ENCODE measurements at regions not wholly inside any gene's neighbourhood (a gene's known extent, or its start where the extent isn't known, plus 50 kb on each side); places are given as distances from the start of the nearest gene placed in this dataset.

GRCh38 chr7:22611758-22612079 lies 111.7 kb upstream of the STEAP1B start:
- no peak overlapping the region for H3K27ac ChIP-seq
- no peak for TF ChIP-seq CTCF (conservative IDR thresholded peaks at IDR 0.05)

GRCh38 chr7:22610951-22611757 lies 111.2 kb upstream of the STEAP1B start:
- TF ChIP-seq CTCF (conservative IDR thresholded peaks at IDR 0.05), result no peak
- H3K27ac ChIP-seq, result no peak overlapping the region

GRCh38 chr7:22610263-22610662 lies 110.3 kb upstream of the STEAP1B start:
- H3K27ac ChIP-seq, result no peak overlapping the region
- TF ChIP-seq CTCF (conservative IDR thresholded peaks at IDR 0.05), result no peak

- no peak for TF ChIP-seq CTCF (conservative IDR thresholded peaks at IDR 0.05)
- no peak overlapping the region for H3K27ac ChIP-seq
Observed at GRCh38 chr7:22607180-22607579, 107.2 kb upstream of the STEAP1B start.

GRCh38 chr7:22604246-22604645 lies 104.3 kb upstream of the STEAP1B start:
- TF ChIP-seq CTCF (conservative IDR thresholded peaks at IDR 0.05), result no peak
- H3K27ac ChIP-seq, result no peak overlapping the region

GRCh38 chr7:22601812-22602565 lies 102.0 kb upstream of the STEAP1B start:
- no peak for TF ChIP-seq CTCF (conservative IDR thresholded peaks at IDR 0.05)

GRCh38 chr7:22601408-22601807 lies 101.4 kb upstream of the STEAP1B start:
- TF ChIP-seq CTCF (conservative IDR thresholded peaks at IDR 0.05), result no peak

More at GRCh38 chr7:22601812-22602565, 102.0 kb upstream of the STEAP1B start:
- H3K27ac ChIP-seq, result no peak overlapping the region

More at GRCh38 chr7:22601408-22601807, 101.4 kb upstream of the STEAP1B start:
- H3K27ac ChIP-seq, result no peak overlapping the region
